Heart left ventricle (tissue), 13 donors: ENCODE measurements at regions not wholly inside any gene's neighbourhood (a gene's known extent, or its start where the extent isn't known, plus 50 kb on each side); places are given as distances from the start of the nearest gene placed in this dataset.

Source experiments
- CTCF ChIP-seq, 12 donors: fragments of 200-600 bp; sonication (generic) in 4 of 12; IDR thresholded peaks; one replicate each; pipeline versions ENCODE4 v1.5.0 to v1.8.0; 2018 to 2022; ENCODE audit warnings: antibody characterized with exemption in 12 of 12, mild to moderate bottlenecking in 5 of 12
- POLR2A ChIP-seq, 2 donors: fragments of 450-650 bp; IDR thresholded peaks; one replicate each; pipeline ENCODE4 v1.6.1; 2017; ENCODE audit warnings: antibody characterized with exemption in 2 of 2, mild to moderate bottlenecking in 2 of 2, moderate library complexity in 2 of 2
- donor health status: ischemic (EF 13 %, LVEDD 7.1; RV severe dilation, severe dysfunction).
- donor health status: DM: no; HTN: yes; CAD: no.
- donor health status: DM: no; HTN: no; CAD: no.
- donor health status: ischemic (EF 25% LVEDD 6.9; RV normal size, moderate dysfunction).
- donor health status: ischemic (EF 25% LVEDD 5.7; RV mildly dilated, moderate dysfunction).
- donor health status: ischemic (EF 35%, LVEDD 5.7; RV mildly dilated, moderate dysfunction).
- donor health status: nonischemic (EF 11% LVEDD 7.7; RV severe dilation, severe dysfunction).
- donor health status: DM: yes; HTN: yes; CAD: no.
- donor health status: PGD.
- donor health status: ischemic (EF 29% LVEDD 5.4; RV normal size, mild dysfunction).
- donor health status: nonischemic (EF 23%, LVEDD 6.1; RV moderate dilation, normal function).

DNA sequence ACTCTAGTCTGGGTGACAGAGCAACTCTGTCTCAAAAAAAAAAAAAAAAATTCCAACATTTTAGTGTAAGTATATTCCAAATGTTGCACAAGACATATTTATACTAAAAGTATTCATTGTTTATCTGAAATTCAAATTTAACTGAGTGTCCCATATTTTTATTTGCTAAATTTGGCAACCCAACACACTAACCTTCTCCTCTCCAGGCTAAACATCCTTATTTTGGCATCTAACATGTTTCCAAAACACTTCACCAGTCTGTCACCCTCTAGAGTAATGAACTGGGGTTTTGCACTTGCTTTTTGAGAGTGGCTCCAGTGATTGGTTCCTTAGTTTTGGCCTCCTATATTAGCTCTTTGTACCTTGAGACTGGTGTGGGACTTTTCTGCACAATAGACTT, 243.4 kb upstream of the SALL1 start:
- TF ChIP-seq POLR2A (IDR thresholded peaks at IDR 0.05) (no peak), CTCF (IDR thresholded peaks at IDR 0.05) (no peak)
